IPS-20b (cell line): ENCODE measurements at regions not wholly inside any gene's neighbourhood (a gene's known extent, or its start where the extent isn't known, plus 50 kb on each side); places are given as distances from the start of the nearest gene placed in this dataset.

Experiments
- H3K27ac ChIP-seq: one replicate; pipeline ENCODE4 v1.5.1; 2013; ENCODE audit warnings: low read length
- H3K27me3 ChIP-seq: 2 replicates; pipeline ENCODE4 v1.6.1; 2013; ENCODE audit warnings: mild to moderate bottlenecking, low read length, inconsistent platforms; ENCODE audit not compliant: insufficient read depth
- H3K36me3 ChIP-seq: 2 replicates; pipeline ENCODE4 v1.6.1; 2013; ENCODE audit warnings: low read depth, mild to moderate bottlenecking, inconsistent platforms, low read length, moderate library complexity; ENCODE audit not compliant: insufficient read depth
- H3K4me1 ChIP-seq: 2 replicates; pipeline ENCODE4 v1.6.1; 2013; ENCODE audit warnings: mild to moderate bottlenecking, control low read depth, inconsistent platforms, low read length, moderate library complexity; ENCODE audit not compliant: insufficient read depth
- H3K4me3 ChIP-seq: 2 replicates; pipeline ENCODE4 v1.5.1; 2013; ENCODE audit warnings: mild to moderate bottlenecking, low read length, inconsistent platforms
- H3K9ac ChIP-seq: 2 replicates; pipeline ENCODE4 v1.6.1; 2013; ENCODE audit warnings: low read depth, mild to moderate bottlenecking, inconsistent platforms, low read length, moderate library complexity
- H3K9me3 ChIP-seq: 2 replicates; pipeline ENCODE4 v1.6.1; 2013; ENCODE audit warnings: mild to moderate bottlenecking, low read depth, low read length, inconsistent platforms; ENCODE audit not compliant: insufficient read depth

GRCh38 chr12:77592836-77593235, 237.9 kb upstream of the NAV3 start:
- H3K4me3 ChIP-seq = no peak overlapping the region
- H3K4me1 ChIP-seq = no peaks in the 10 kb centered on the region
- no peaks in the 10 kb centered on the region for H3K36me3 ChIP-seq
- no peak overlapping the region for H3K27ac ChIP-seq
- H3K9me3 ChIP-seq = no peaks in the 10 kb centered on the region
- H3K9ac ChIP-seq = no peak overlapping the region
- H3K27me3 ChIP-seq = no peaks in the 10 kb centered on the region

GRCh38 chr12:77591959-77592743, 238.5 kb upstream of the NAV3 start:
- no peak overlapping the region for H3K4me3 ChIP-seq
- H3K9ac ChIP-seq = no peak overlapping the region
- H3K27me3 ChIP-seq = no peaks in the 10 kb centered on the region
- no peaks in the 10 kb centered on the region for H3K9me3 ChIP-seq
- no peaks in the 10 kb centered on the region for H3K4me1 ChIP-seq
- no peak overlapping the region for H3K27ac ChIP-seq
- H3K36me3 ChIP-seq = no peaks in the 10 kb centered on the region

GRCh38 chr12:77590306-77590705, 240.4 kb upstream of the NAV3 start:
- H3K36me3 ChIP-seq = no peaks in the 10 kb centered on the region
- no peak overlapping the region for H3K9ac ChIP-seq
- H3K27ac ChIP-seq = no peak overlapping the region
- H3K9me3 ChIP-seq = no peaks in the 10 kb centered on the region
- H3K4me1 ChIP-seq = no peaks in the 10 kb centered on the region
- no peak overlapping the region for H3K4me3 ChIP-seq
- no peaks in the 10 kb centered on the region for H3K27me3 ChIP-seq

- Histone ChIP-seq H3K27me3 (no peaks in the 10 kb centered on the region), H3K4me3 (no peak overlapping the region), H3K9me3 (no peaks in the 10 kb centered on the region), H3K36me3 (no peaks in the 10 kb centered on the region), H3K9ac (no peak overlapping the region), H3K4me1 (no peaks in the 10 kb centered on the region), H3K27ac (no peak overlapping the region)
Measured at GRCh38 chr12:77584860-77585259, 245.8 kb upstream of the NAV3 start.

GRCh38 chr12:77578466-77579220, 252.1 kb upstream of the NAV3 start:
- Histone ChIP-seq H3K9me3 (no peaks in the 10 kb centered on the region), H3K27me3 (no peaks in the 10 kb centered on the region), H3K9ac (no peak overlapping the region), H3K36me3 (no peaks in the 10 kb centered on the region), H3K4me1 (no peaks in the 10 kb centered on the region), H3K4me3 (no peak overlapping the region), H3K27ac (no peak overlapping the region)

GRCh38 chr12:77577791-77578190, 252.9 kb upstream of the NAV3 start:
- Histone ChIP-seq H3K27me3 (no peaks in the 10 kb centered on the region), H3K27ac (no peak overlapping the region)

GRCh38 chr12:77575376-77575919, 255.2 kb upstream of the NAV3 start:
- Histone ChIP-seq H3K27me3 (no peaks in the 10 kb centered on the region), H3K27ac (no peak overlapping the region), H3K36me3 (no peaks in the 10 kb centered on the region), H3K4me1 (no peaks in the 10 kb centered on the region), H3K4me3 (no peak overlapping the region), H3K9me3 (no peaks in the 10 kb centered on the region), H3K9ac (no peak overlapping the region)

More at GRCh38 chr12:77577791-77578190, 252.9 kb upstream of the NAV3 start:
- H3K9ac ChIP-seq = no peak overlapping the region
- H3K9me3 ChIP-seq = no peaks in the 10 kb centered on the region
- no peaks in the 10 kb centered on the region for H3K36me3 ChIP-seq
- no peak overlapping the region for H3K4me3 ChIP-seq
- H3K4me1 ChIP-seq = no peaks in the 10 kb centered on the region

GRCh38 chr12:77572371-77572770, 258.3 kb upstream of the NAV3 start:
- Histone ChIP-seq H3K27ac (no peak overlapping the region), H3K4me1 (no peaks in the 10 kb centered on the region), H3K9me3 (no peaks in the 10 kb centered on the region), H3K9ac (no peak overlapping the region), H3K4me3 (no peak overlapping the region), H3K36me3 (no peaks in the 10 kb centered on the region), H3K27me3 (no peaks in the 10 kb centered on the region)

- Histone ChIP-seq H3K9ac (no peak overlapping the region), H3K27ac (no peak overlapping the region)
Measured at GRCh38 chr12:77571768-77572167, 258.9 kb upstream of the NAV3 start.

GRCh38 chr12:77571127-77571526, 259.6 kb upstream of the NAV3 start:
- no peak overlapping the region for H3K27ac ChIP-seq
- H3K36me3 ChIP-seq = no peaks in the 10 kb centered on the region
- no peaks in the 10 kb centered on the region for H3K9me3 ChIP-seq
- H3K4me3 ChIP-seq = no peak overlapping the region
- H3K9ac ChIP-seq = no peak overlapping the region
- H3K27me3 ChIP-seq = no peaks in the 10 kb centered on the region
- no peaks in the 10 kb centered on the region for H3K4me1 ChIP-seq

More at GRCh38 chr12:77571768-77572167, 258.9 kb upstream of the NAV3 start:
- Histone ChIP-seq H3K9me3 (no peaks in the 10 kb centered on the region), H3K36me3 (no peaks in the 10 kb centered on the region), H3K27me3 (no peaks in the 10 kb centered on the region), H3K4me3 (no peak overlapping the region), H3K4me1 (no peaks in the 10 kb centered on the region)

GRCh38 chr12:77569876-77570275, 260.8 kb upstream of the NAV3 start:
- Histone ChIP-seq H3K27ac (no peak overlapping the region), H3K4me1 (no peaks in the 10 kb centered on the region), H3K4me3 (no peak overlapping the region), H3K9me3 (no peaks in the 10 kb centered on the region), H3K36me3 (no peaks in the 10 kb centered on the region), H3K27me3 (no peaks in the 10 kb centered on the region), H3K9ac (no peak overlapping the region)

- Histone ChIP-seq H3K4me1 (no peaks in the 10 kb centered on the region), H3K27me3 (no peaks in the 10 kb centered on the region), H3K4me3 (no peak overlapping the region), H3K36me3 (no peaks in the 10 kb centered on the region), H3K9ac (no peak overlapping the region), H3K9me3 (peaks cover 6% of the 10 kb centered on the region; the same call in 1 of the 2 replicates), H3K27ac (no peak overlapping the region)
Measured at GRCh38 chr12:77560714-77561113, 270.0 kb upstream of the NAV3 start.
